Mammary epithelial cell (primary cell): ENCODE measurements at regions not wholly inside any gene's neighbourhood (a gene's known extent, or its start where the extent isn't known, plus 50 kb on each side); places are given as distances from the start of the nearest gene placed in this dataset.

Source experiments
- EZH2 ChIP-seq: IDR thresholded peaks from 2 replicates; pipeline ENCODE4 v1.6.1; 2012; ENCODE audit warnings: low read length, inconsistent platforms, borderline replicate concordance
- TF ChIP-seq, protein P1 (sequence below), 2 donors: IDR thresholded peaks in 1 of 2; conservative IDR thresholded peaks in 1 of 2; 2 replicates each; pipeline ENCODE4 v1.5.1; 2011 to 2012; ENCODE audit warnings: inconsistent platforms in 2 of 2, low read length in 2 of 2, mild to moderate bottlenecking in 2 of 2, control low read depth in 1 of 2, low read depth in 1 of 2; ENCODE audit not compliant: insufficient read depth in 1 of 2; ENCODE audit errors: extremely low read depth in 1 of 2

DNA sequence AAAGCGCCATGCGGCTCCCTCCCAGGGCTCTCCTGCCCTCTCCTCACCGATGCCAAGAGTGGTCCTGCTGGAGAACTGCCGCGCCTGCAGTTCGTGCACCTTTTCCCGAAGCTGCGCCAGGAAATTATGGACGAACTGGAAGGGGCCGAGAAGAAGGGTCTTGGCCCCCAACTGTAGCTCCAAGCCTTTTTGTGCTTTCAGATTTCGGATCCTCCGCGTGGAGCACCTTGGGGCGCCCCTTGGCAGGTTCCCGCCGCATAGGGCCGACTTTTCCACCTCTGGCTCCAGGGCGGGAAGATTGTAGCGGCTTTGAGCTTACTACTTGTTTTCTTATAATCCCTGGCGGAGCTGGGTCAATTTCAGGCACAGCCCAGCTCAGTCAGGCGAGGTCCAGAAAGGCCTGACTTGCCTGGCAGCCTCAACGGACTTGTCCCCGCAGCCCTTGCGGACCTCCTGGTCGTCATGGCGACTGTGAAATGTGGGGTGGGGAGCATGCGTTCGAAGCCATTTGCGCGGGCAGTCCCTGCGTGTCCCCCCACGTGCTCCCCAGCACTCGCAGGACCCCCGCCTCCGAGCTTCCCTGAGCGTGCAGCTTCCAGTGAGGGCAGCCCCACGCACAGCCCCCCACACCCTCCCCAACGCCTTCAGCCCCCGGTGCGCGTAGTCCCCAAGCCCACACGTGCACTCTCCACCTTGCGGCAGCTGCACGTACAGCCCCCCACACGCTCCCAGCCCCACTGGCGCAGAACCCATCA, 129.9 kb downstream of the KBTBD2 start:
- no peak for TF ChIP-seq EZH2
- TF ChIP-seq, protein P1, sequence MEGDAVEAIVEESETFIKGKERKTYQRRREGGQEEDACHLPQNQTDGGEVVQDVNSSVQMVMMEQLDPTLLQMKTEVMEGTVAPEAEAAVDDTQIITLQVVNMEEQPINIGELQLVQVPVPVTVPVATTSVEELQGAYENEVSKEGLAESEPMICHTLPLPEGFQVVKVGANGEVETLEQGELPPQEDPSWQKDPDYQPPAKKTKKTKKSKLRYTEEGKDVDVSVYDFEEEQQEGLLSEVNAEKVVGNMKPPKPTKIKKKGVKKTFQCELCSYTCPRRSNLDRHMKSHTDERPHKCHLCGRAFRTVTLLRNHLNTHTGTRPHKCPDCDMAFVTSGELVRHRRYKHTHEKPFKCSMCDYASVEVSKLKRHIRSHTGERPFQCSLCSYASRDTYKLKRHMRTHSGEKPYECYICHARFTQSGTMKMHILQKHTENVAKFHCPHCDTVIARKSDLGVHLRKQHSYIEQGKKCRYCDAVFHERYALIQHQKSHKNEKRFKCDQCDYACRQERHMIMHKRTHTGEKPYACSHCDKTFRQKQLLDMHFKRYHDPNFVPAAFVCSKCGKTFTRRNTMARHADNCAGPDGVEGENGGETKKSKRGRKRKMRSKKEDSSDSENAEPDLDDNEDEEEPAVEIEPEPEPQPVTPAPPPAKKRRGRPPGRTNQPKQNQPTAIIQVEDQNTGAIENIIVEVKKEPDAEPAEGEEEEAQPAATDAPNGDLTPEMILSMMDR (conservative IDR thresholded peaks at IDR 0.05 in 1 of 2, IDR thresholded peaks at IDR 0.05 in 1 of 2; ENCODE audit: extremely low read depth in 1 of 2, insufficient read depth in 1 of 2, low read depth in 1 of 2, low read length in 2 of 2), result no peak
